Adrenal gland (tissue), 9 donors: ENCODE measurements at regions not wholly inside any gene's neighbourhood (a gene's known extent, or its start where the extent isn't known, plus 50 kb on each side); places are given as distances from the start of the nearest gene placed in this dataset.

Experiments used
- DNase-seq, 7 donors: peaks; one replicate each; pipeline ENCODE4 v3.0.0-alpha.2; 2019 to 2020
- H3K27ac ChIP-seq, 5 donors: fragments of 200-600 bp; sonication (generic) in 4 of 5; 1 replicate in 3 of 5; 2 replicates in 2 of 5; pipeline versions ENCODE4 v1.5.1 to v1.8.0; 2016 to 2020; ENCODE audit warnings: mild to moderate bottlenecking in 1 of 5
- H3K27me3 ChIP-seq: fragments of 200-600 bp; 2 replicates; pipeline ENCODE4 v1.8.0; 2021
- H3K36me3 ChIP-seq, 2 donors: fragments of 200-600 bp; replicated peaks in 1 of 2; 1 replicate in 1 of 2; 2 replicates in 1 of 2; pipeline versions ENCODE4 v1.5.1 to v1.8.0; 2018 to 2022
- H3K4me1 ChIP-seq, 2 donors: fragments of 200-600 bp; replicated peaks in 1 of 2; 1 replicate in 1 of 2; 2 replicates in 1 of 2; pipeline versions ENCODE4 v1.5.1 to v1.8.0; 2018 to 2021
- H3K4me3 ChIP-seq, 4 donors: fragments of 200-600 bp; sonication (generic) in 3 of 4; one replicate each; pipeline ENCODE4 v1.5.1; 2016 to 2018
- H3K9me3 ChIP-seq, 3 donors: fragments of 200-600 bp; sonication (generic) in 1 of 3; replicated peaks in 1 of 3; 1 replicate in 2 of 3; 2 replicates in 1 of 3; pipeline versions ENCODE4 v1.5.1 to v1.8.0; 2016 to 2021
- POLR2A ChIP-seq, 2 donors: fragments of 450-650 bp; IDR thresholded peaks; one replicate each; pipeline ENCODE4 v1.6.1; 2017; ENCODE audit warnings: antibody characterized with exemption in 2 of 2, mild to moderate bottlenecking in 2 of 2, moderate library complexity in 1 of 2
- WGBS, 4 donors: extraction: QIAGEN DNeasy Blood & Tissue Kit in 2 of 4; methylation state at CpG; one replicate each; pipeline versions ENCODE4 v1.1.5 to v1.1.7; 2013 to 2017; 5-methylcytosine and 5-hydroxymethylcytosine counted together
- intact Hi-C, 2 donors: fragments of 100-400 bp; cut with DNase I; formaldehyde crosslinking; loops; one replicate each; pipeline versions ENCODE4 v1.14.1 to v1.15.0; 2022 to 2023
- TF ChIP-seq, protein P1 (sequence below), 6 experiments: fragments of 450-650 bp in 4 of 6; fragments of 200-600 bp in 2 of 6; sonication (generic) in 1 of 6; IDR thresholded peaks; 1 replicate in 5 of 6; 2 replicates in 1 of 6; pipeline versions ENCODE4 v1.5.1 to v1.8.0; 2016 to 2021; ENCODE audit warnings: antibody characterized with exemption in 6 of 6, mild to moderate bottlenecking in 2 of 6, moderate library complexity in 1 of 6
- donor health status: healthy with polysubstance abuse.
- donor health status: Bipolar disorder and iron deficiency.
- donor health status: DM: yes; HTN: yes; CAD: no.
- donor health status: DM: no; HTN: no; CAD: no.
- donor health status: DM: no; HTN: no; CAD: no.

DNA sequence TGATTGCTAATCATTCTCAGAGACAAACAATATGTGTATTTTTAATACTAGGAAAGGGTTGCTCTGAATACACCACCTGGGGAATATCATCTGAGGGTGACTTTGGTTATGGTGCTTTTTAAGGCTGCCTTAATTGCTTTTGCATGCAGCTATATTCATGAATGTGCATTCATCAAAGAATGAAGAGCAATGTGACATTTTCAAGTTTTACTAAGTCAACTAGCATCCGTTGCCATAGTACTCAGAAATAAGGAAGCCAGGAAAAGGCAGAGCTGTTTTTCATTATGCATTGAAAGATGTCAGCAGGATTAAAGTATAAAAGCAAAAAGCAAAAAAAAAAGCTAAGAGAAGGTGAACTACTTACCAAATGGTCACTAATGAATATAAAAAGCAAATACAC, 67.4 kb upstream of the PCDH18 start:
- no peaks in the 10 kb centered on the region for H3K4me1 ChIP-seq
- no peaks in the 10 kb centered on the region for H3K27me3 ChIP-seq
- TF ChIP-seq POLR2A (IDR thresholded peaks at IDR 0.05) = no peak
- TF ChIP-seq, protein P1, sequence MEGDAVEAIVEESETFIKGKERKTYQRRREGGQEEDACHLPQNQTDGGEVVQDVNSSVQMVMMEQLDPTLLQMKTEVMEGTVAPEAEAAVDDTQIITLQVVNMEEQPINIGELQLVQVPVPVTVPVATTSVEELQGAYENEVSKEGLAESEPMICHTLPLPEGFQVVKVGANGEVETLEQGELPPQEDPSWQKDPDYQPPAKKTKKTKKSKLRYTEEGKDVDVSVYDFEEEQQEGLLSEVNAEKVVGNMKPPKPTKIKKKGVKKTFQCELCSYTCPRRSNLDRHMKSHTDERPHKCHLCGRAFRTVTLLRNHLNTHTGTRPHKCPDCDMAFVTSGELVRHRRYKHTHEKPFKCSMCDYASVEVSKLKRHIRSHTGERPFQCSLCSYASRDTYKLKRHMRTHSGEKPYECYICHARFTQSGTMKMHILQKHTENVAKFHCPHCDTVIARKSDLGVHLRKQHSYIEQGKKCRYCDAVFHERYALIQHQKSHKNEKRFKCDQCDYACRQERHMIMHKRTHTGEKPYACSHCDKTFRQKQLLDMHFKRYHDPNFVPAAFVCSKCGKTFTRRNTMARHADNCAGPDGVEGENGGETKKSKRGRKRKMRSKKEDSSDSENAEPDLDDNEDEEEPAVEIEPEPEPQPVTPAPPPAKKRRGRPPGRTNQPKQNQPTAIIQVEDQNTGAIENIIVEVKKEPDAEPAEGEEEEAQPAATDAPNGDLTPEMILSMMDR (IDR thresholded peaks at IDR 0.05) = no peak
- no peak overlapping the region for H3K4me3 ChIP-seq
- H3K9me3 ChIP-seq = no peaks in the 10 kb centered on the region
- no peak for DNase-seq
- 54 to 75% (median 68%) methylated on average over 1 of the region's 1 CpG for WGBS, 4 donors
- H3K27ac ChIP-seq = no peak overlapping the region
- intact Hi-C loops = no loop called here
- H3K36me3 ChIP-seq = no peaks in the 10 kb centered on the region

DNA sequence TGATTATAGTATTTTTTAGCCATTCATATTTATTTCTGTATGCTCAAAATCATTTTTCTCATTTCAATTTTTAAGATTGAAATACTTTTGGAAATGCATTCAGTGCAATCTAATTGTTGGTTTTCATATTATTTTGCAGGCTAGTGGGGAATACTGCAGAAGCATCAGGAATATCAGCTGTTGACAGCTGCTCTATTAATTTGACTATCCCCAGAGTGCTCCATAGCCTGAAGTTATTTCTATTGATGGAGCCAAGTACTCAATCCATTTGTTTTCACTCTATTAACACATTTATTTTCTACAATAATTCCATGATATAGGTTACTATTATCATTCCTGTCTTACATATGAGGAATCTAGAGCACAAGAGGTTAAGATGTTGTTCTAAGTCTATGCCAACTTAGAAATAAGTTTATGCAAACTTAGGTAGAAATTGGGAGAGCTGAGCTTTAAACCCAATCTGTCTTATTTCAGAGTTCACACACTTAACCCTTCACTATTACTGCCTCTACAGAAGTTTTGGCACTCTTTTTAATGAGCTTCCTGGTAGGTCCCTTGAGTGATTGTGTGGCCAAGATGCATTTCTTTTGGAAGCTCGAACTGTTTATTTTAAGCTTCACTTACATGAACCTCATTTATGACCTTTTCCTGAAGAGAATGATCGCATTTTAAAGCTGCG, 65.6 kb upstream of the PCDH18 start:
- Histone ChIP-seq H3K27ac (no peak overlapping the region), H3K4me3 (no peak overlapping the region), H3K27me3 (no peaks in the 10 kb centered on the region), H3K9me3 (no peaks in the 10 kb centered on the region), H3K4me1 (no peaks in the 10 kb centered on the region), H3K36me3 (no peaks in the 10 kb centered on the region)
- WGBS, 4 donors = 42 to 50% (median 46%) methylated on average over 3 of the region's 3 CpGs
- TF ChIP-seq POLR2A (IDR thresholded peaks at IDR 0.05) = no peak
- TF ChIP-seq, protein P1 (IDR thresholded peaks at IDR 0.05) = no peak
- intact Hi-C loops = no loop called here
- DNase-seq = no peak

DNA sequence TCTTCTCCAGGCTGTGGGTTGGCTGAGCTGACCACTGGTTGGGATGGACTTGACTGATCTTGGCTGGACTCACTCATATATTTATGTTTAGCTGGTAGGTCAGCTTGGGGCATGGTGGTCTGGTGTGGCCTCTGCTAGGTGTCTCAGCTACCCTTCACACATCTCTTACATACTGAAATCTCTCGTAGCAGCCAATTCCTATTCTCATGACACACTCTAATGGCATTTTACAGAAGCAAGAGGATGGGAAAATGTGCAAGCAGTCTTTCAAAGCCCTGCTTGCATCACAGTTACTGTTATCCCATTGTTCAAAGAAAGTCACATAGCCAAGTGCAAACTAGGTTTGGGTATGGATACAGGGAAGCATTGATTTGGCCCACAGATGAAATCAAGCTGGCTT, 55.5 kb upstream of the PCDH18 start:
- WGBS, 4 donors = 63 to 81% (median 69%) methylated on average over 1 of the region's 1 CpG; no CpG with 5 or more reads in 1 of the 4 donors
- Histone ChIP-seq H3K27me3 (no peaks in the 10 kb centered on the region), H3K9me3 (no peaks in the 10 kb centered on the region), H3K4me3 (no peak overlapping the region), H3K36me3 (no peaks in the 10 kb centered on the region), H3K27ac (no peak overlapping the region), H3K4me1 (no peaks in the 10 kb centered on the region)
- intact Hi-C loops = no loop called here
- TF ChIP-seq, protein P1 (IDR thresholded peaks at IDR 0.05) = no peak
- no peak for TF ChIP-seq POLR2A (IDR thresholded peaks at IDR 0.05)
- DNase-seq = no peak

DNA sequence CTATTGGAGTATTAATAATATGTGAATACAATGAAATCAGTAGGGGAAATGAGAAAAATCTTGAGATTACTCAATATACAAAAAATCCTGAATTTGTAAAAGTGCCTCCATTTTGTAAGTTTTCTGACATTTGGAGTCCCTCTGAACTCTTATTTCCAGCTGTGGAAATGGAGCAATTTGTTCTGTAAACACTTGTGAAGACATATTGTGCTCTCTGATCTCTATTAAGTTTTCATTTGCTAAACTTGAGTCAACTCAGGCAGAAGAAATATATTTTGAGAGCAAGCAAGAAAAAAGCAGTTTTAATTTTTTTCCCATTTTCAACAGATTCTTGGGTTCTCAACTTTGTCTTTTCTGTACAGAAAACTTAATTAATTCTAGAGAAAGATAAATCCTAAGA, 51.4 kb upstream of the PCDH18 start:
- no peak for DNase-seq
- H3K27me3 ChIP-seq = no peaks in the 10 kb centered on the region
- H3K4me3 ChIP-seq = no peak overlapping the region
- no peaks in the 10 kb centered on the region for H3K36me3 ChIP-seq
- H3K27ac ChIP-seq = no peak overlapping the region
- no peaks in the 10 kb centered on the region for H3K9me3 ChIP-seq
- TF ChIP-seq, protein P1 (IDR thresholded peaks at IDR 0.05) = no peak
- no peak for TF ChIP-seq POLR2A (IDR thresholded peaks at IDR 0.05)
- intact Hi-C loops = no loop called here
- no peaks in the 10 kb centered on the region for H3K4me1 ChIP-seq
